ENCODE measurements at regions not wholly inside any gene's neighbourhood (a gene's known extent, or its start where the extent isn't known, plus 50 kb on each side); places are given as distances from the start of the nearest gene placed in this dataset.

GRCh38 chr2:207252416-207252815 lies 86.7 kb upstream of the KLF7 start:
- Histone ChIP-seq H2AK9ac (replicated peaks; ENCODE audit: low read depth, low read length, poor library complexity) (no peak overlapping the region), H3K27ac (ENCODE audit: insufficient read depth, low read length) (0 out of 2 replicates have a peak overlapping the region, but pooled peaks have one; percentile 81), H3K27me3 (ENCODE audit: control insufficient read depth, insufficient read depth, low read length) (no peaks in the 10 kb centered on the region), H4K91ac (ENCODE audit: insufficient read depth, low read depth, low read length) (peak overlapping the region; percentile 96), H4K20me1 (ENCODE audit: insufficient read depth, low read length) (no peaks in the 10 kb centered on the region), H3K18ac (ENCODE audit: low read depth, low read length) (peak overlapping the region; percentile 55; the same call in 1 of the 2 replicates), H2AFZ (replicated peaks; ENCODE audit: low read length, poor library complexity) (no peak overlapping the region), H3K4me2 (ENCODE audit: low read depth, low read length) (no peak overlapping the region), H3K9me1 (ENCODE audit: insufficient read depth, low read length) (peaks cover 46% of the 10 kb centered on the region), H3K79me1 (ENCODE audit: low read depth in 1 of 2, low read length in 2 of 2) (peaks cover 16 to 62% of the 10 kb centered on the region in 2 experiments; a peak in 3 of 4 replicates), H3K36me3 (ENCODE audit: control insufficient read depth, insufficient read depth, low read length) (no peaks in the 10 kb centered on the region), H3K56ac (ENCODE audit: extremely low read depth, insufficient read depth, low read length) (peak overlapping the region; percentile 88; the same call in 1 of the 2 replicates), H3K4me3 (ENCODE audit: insufficient read depth, low read depth, low read length) (no peak overlapping the region), H3K4me1 (ENCODE audit: control insufficient read depth, insufficient read depth, low read length) (peaks cover 48% of the 10 kb centered on the region), H4K5ac (ENCODE audit: low read depth, low read length) (peak overlapping the region; percentile 69; the same call in 1 of the 2 replicates), H3K9ac (ENCODE audit: low read depth, low read length) (no peak overlapping the region), H2AK5ac (ENCODE audit: low read depth, low read length) (peak overlapping the region; percentile 96), H4K8ac (ENCODE audit: low read depth in 2 of 2, low read length in 2 of 2) (peak overlapping the region; percentile 79 to 90; a peak in 3 of 4 replicates), H3K4ac (ENCODE audit: low read depth, low read length) (peak overlapping the region; percentile 98), H2BK20ac (ENCODE audit: low read depth, low read length) (peak overlapping the region; percentile 99), H3K14ac (replicated peaks; ENCODE audit: low read depth, low read length) (peak overlapping the region; percentile 95; the same call in 1 of the 2 replicates), H3K23ac (ENCODE audit: low read depth, low read length) (peak overlapping the region; percentile 82; the same call in 1 of the 2 replicates), H2BK120ac (ENCODE audit: low read depth, low read length) (peak overlapping the region; percentile 97), H2BK15ac (ENCODE audit: low read depth, low read length) (peak overlapping the region; percentile 96; the same call in 2 of the 3 replicates), H2BK5ac (ENCODE audit: low read depth, low read length, poor library complexity, severe bottlenecking) (peak overlapping the region; percentile 99), H3K9me3 (ENCODE audit: control insufficient read depth, insufficient read depth, low read length) (no peaks in the 10 kb centered on the region)
- WGBS, 2 experiments (ENCODE audit: extremely low coverage in 2 of 2, insufficient read length in 1 of 2), result no CpG with 5 or more reads among the region's 1 CpG
- no TSS peak for BruUV-seq (replicated peaks)
- no peak for ATAC-seq (ENCODE audit: low read depth)
- DNase-seq, result no peak
- CTCF ChIA-PET, result interaction anchor here (0.6 kb wide), 1 partner anchor 204 kb away, joined by 3 read pairs; no protein-coding TSS in a partner anchor
- POLR2A ChIA-PET (ENCODE audit: unreplicated experiment), result interaction anchor here (8.5 kb wide), 1 partner anchor 87 kb away, joined by 153 read pairs; the partner anchor contains the start of gene KLF7
- TF ChIP-seq MAZ (IDR thresholded peaks at IDR 0.05; ENCODE audit: borderline replicate concordance, low read depth, low read length), result no peak
- no peak for TF ChIP-seq RCOR1 (IDR thresholded peaks at IDR 0.05; ENCODE audit: insufficient replicate concordance, low read length)
- TF ChIP-seq RFX5 (IDR thresholded peaks at IDR 0.05; ENCODE audit: low read depth, low read length), result no peak
- no peak for TF ChIP-seq MAFK (IDR thresholded peaks at IDR 0.05; ENCODE audit: low read depth, low read length)
- no peak for TF ChIP-seq USF2 (IDR thresholded peaks at IDR 0.05; ENCODE audit: low read depth, low read length)
- TF ChIP-seq CEBPB (IDR thresholded peaks at IDR 0.05; ENCODE audit: low read depth, low read length), result no peak
- no peak for TF ChIP-seq CTCF (conservative IDR thresholded peaks at IDR 0.05; ENCODE audit: low read depth, low read length)
- TF ChIP-seq BHLHE40 (IDR thresholded peaks at IDR 0.05; ENCODE audit: low read depth, low read length), result no peak
- no peak for TF ChIP-seq NFE2L2 (IDR thresholded peaks at IDR 0.05; ENCODE audit: low read depth, low read length)
- no peak for TF ChIP-seq RAD21 (IDR thresholded peaks at IDR 0.05; ENCODE audit: low read length)
- TF ChIP-seq FOS (IDR thresholded peaks at IDR 0.05; ENCODE audit: low read depth, low read length), result no peak
- TF ChIP-seq ELK1 (IDR thresholded peaks at IDR 0.05; ENCODE audit: borderline replicate concordance, low read depth, low read length), result no peak
- TF ChIP-seq POLR2A (IDR thresholded peaks at IDR 0.05; ENCODE audit: low read depth, low read length), result no peak
- TF ChIP-seq MXI1 (IDR thresholded peaks at IDR 0.05; ENCODE audit: borderline replicate concordance, low read depth, low read length), result no peak
- no peak for TF ChIP-seq CHD1 (IDR thresholded peaks at IDR 0.05; ENCODE audit: low read depth, low read length)
- TF ChIP-seq SMC3 (IDR thresholded peaks at IDR 0.05; ENCODE audit: low read depth, low read length), result no peak
- dilution Hi-C loops (cut with HindIII; ENCODE audit: low sequenced_read_pairs, unreplicated experiment) (no loop called here), in situ Hi-C loops (cut with MboI; ENCODE audit: low sequenced_read_pairs) (no loop called here), intact Hi-C loops (cut with micrococcal nuclease) (loop anchor here (10.0 kb wide), 1 partner anchor 362 kb away; no protein-coding TSS in a partner anchor)

Data from IMR-90 (cell line).